Gastroesophageal sphincter (tissue), 3 donors: ENCODE measurements at regions not wholly inside any gene's neighbourhood (a gene's known extent, or its start where the extent isn't known, plus 50 kb on each side); places are given as distances from the start of the nearest gene placed in this dataset.

ENCODE experiments used
- CTCF ChIP-seq, 4 experiments: fragments of 200-600 bp in 2 of 4; fragments of 450-650 bp in 2 of 4; sonication (generic) in 1 of 4; IDR thresholded peaks; one replicate each; pipeline ENCODE4 v1.5.1; 2017 to 2019; ENCODE audit warnings: antibody characterized with exemption in 4 of 4, mild to moderate bottlenecking in 2 of 4, moderate library complexity in 2 of 4
- EP300 ChIP-seq: sonication (generic); formaldehyde crosslinking; IDR thresholded peaks from one replicate; pipeline ENCODE4 v1.6.1; 2017; ENCODE audit warnings: antibody characterized with exemption, mild to moderate bottlenecking
- POLR2A ChIP-seq, 2 donors: fragments of 450-650 bp; IDR thresholded peaks; one replicate each; pipeline ENCODE4 v1.6.1; 2017; ENCODE audit warnings: antibody characterized with exemption in 2 of 2, mild to moderate bottlenecking in 2 of 2, moderate library complexity in 1 of 2
- POLR2AphosphoS5 ChIP-seq: sonication (generic); formaldehyde crosslinking; IDR thresholded peaks from one replicate; pipeline ENCODE4 v1.6.1; 2017; ENCODE audit warnings: antibody characterized with exemption

GRCh38 chr16:61544165-61544564 is 492.1 kb downstream of the CDH8 start:
- TF ChIP-seq CTCF (IDR thresholded peaks at IDR 0.05) (no peak), POLR2AphosphoS5 (no peak), POLR2A (IDR thresholded peaks at IDR 0.05) (no peak), EP300 (no peak)
